ENCODE measurements at regions not wholly inside any gene's neighbourhood (a gene's known extent, or its start where the extent isn't known, plus 50 kb on each side); places are given as distances from the start of the nearest gene placed in this dataset.

- ChIA-PET CTCF (no interaction called here), POLR2A (no interaction called here)
- no peak; the same call in 1 of the 2 replicates for ATAC-seq
- no TSS peak for BruUV-seq (replicated peaks)
- Histone ChIP-seq H3K4me3 (ENCODE audit: low read depth in 2 of 2, low read length in 2 of 2) (no peak overlapping the region), H3K9me3 (ENCODE audit: control insufficient read depth, insufficient read depth, low read depth, low read length) (no peaks in the 10 kb centered on the region), H3K4me1 (ENCODE audit: control insufficient read depth, insufficient read depth, low read length) (no peaks in the 10 kb centered on the region), H3K27me3 (ENCODE audit: control insufficient read depth, insufficient read depth, low read length) (peaks cover 4% of the 10 kb centered on the region; the same call in 1 of the 2 replicates), H3K27ac (ENCODE audit: low read length) (no peak overlapping the region), H3K36me3 (ENCODE audit: control insufficient read depth, insufficient read depth, low read length) (no peaks in the 10 kb centered on the region)
- in situ Hi-C loops (cut with HindIII; ENCODE audit: low pct_unique_long_range_greater_than_20kb, low sequenced_read_pairs) = no loop called here
- TF ChIP-seq REST (IDR thresholded peaks at IDR 0.05; ENCODE audit: insufficient read depth in 1 of 2, low read depth in 2 of 2, low read length in 1 of 2) (no peak), CTCF (IDR thresholded peaks at IDR 0.05) (no peak), POLR2AphosphoS5 (IDR thresholded peaks at IDR 0.05; ENCODE audit: low read depth, low read length) (no peak), TCF7L2 (IDR thresholded peaks at IDR 0.05; ENCODE audit: low read depth, low read length) (no peak), SIN3A (IDR thresholded peaks at IDR 0.05; ENCODE audit: borderline replicate concordance, insufficient read depth, low read depth, low read length) (no peak)
- no peak for DNase-seq (ENCODE audit: low read depth, low spot score)
- intact Hi-C loops (cut with micrococcal nuclease; ENCODE audit: unreplicated experiment) = no loop called here
Observed at GRCh38 chr6:3625149-3625979, 126.1 kb downstream of the PXDC1 start.

- Histone ChIP-seq H3K9me3 (ENCODE audit: control insufficient read depth, insufficient read depth, low read depth, low read length) (no peaks in the 10 kb centered on the region), H3K27me3 (ENCODE audit: control insufficient read depth, insufficient read depth, low read length) (peaks cover 4% of the 10 kb centered on the region; the same call in 1 of the 2 replicates), H3K27ac (ENCODE audit: low read length) (no peak overlapping the region), H3K36me3 (ENCODE audit: control insufficient read depth, insufficient read depth, low read length) (no peaks in the 10 kb centered on the region), H3K4me1 (ENCODE audit: control insufficient read depth, insufficient read depth, low read length) (no peaks in the 10 kb centered on the region), H3K4me3 (ENCODE audit: low read depth in 2 of 2, low read length in 2 of 2) (no peak overlapping the region)
- intact Hi-C loops (cut with micrococcal nuclease; ENCODE audit: unreplicated experiment) = no loop called here
- POLR2A ChIA-PET = no interaction called here
- TF ChIP-seq POLR2AphosphoS5 (IDR thresholded peaks at IDR 0.05; ENCODE audit: low read depth, low read length) = no peak
- no peak for TF ChIP-seq CTCF (IDR thresholded peaks at IDR 0.05)
- TF ChIP-seq REST (IDR thresholded peaks at IDR 0.05; ENCODE audit: insufficient read depth in 1 of 2, low read depth in 2 of 2, low read length in 1 of 2) = no peak
- no peak for TF ChIP-seq SIN3A (IDR thresholded peaks at IDR 0.05; ENCODE audit: borderline replicate concordance, insufficient read depth, low read depth, low read length)
- no peak for TF ChIP-seq TCF7L2 (IDR thresholded peaks at IDR 0.05; ENCODE audit: low read depth, low read length)
- CTCF ChIA-PET = no interaction called here
- in situ Hi-C loops (cut with HindIII; ENCODE audit: low pct_unique_long_range_greater_than_20kb, low sequenced_read_pairs) = no loop called here
- DNase-seq (ENCODE audit: low read depth, low spot score) = no peak
- BruUV-seq (replicated peaks) = no TSS peak
- ATAC-seq = no peak
Observed at GRCh38 chr6:3624250-3625136, 127.0 kb downstream of the PXDC1 start.
